Gastroesophageal sphincter (tissue), 3 donors: ENCODE measurements at regions not wholly inside any gene's neighbourhood (a gene's known extent, or its start where the extent isn't known, plus 50 kb on each side); places are given as distances from the start of the nearest gene placed in this dataset.

ENCODE experiments used
- CTCF ChIP-seq, 4 experiments: fragments of 200-600 bp in 2 of 4; fragments of 450-650 bp in 2 of 4; sonication (generic) in 1 of 4; IDR thresholded peaks; one replicate each; pipeline ENCODE4 v1.5.1; 2017 to 2019; ENCODE audit warnings: antibody characterized with exemption in 4 of 4, mild to moderate bottlenecking in 2 of 4, moderate library complexity in 2 of 4
- POLR2A ChIP-seq, 2 donors: fragments of 450-650 bp; IDR thresholded peaks; one replicate each; pipeline ENCODE4 v1.6.1; 2017; ENCODE audit warnings: antibody characterized with exemption in 2 of 2, mild to moderate bottlenecking in 2 of 2, moderate library complexity in 1 of 2
- POLR2AphosphoS5 ChIP-seq: sonication (generic); formaldehyde crosslinking; IDR thresholded peaks from one replicate; pipeline ENCODE4 v1.6.1; 2017; ENCODE audit warnings: antibody characterized with exemption

GRCh38 chr6:112591329-112591728, 244.2 kb downstream of the RFPL4B start:
- TF ChIP-seq POLR2AphosphoS5 (no peak), CTCF (IDR thresholded peaks at IDR 0.05) (no peak), POLR2A (IDR thresholded peaks at IDR 0.05) (no peak)
